Right hindlimb (tissue), 1 donor: ENCODE measurements at regions not wholly inside any gene's neighbourhood (a gene's known extent, or its start where the extent isn't known, plus 50 kb on each side); places are given as distances from the start of the nearest gene placed in this dataset.

Experiments used
- DNase-seq: peaks from one replicate; pipeline ENCODE4 v3.0.0-alpha.2; 2018

- DNase-seq = no peak
Measured at GRCh38 chr2:225340923-225341322, 58.6 kb upstream of the NYAP2 start.

GRCh38 chr2:225337183-225337582 is 62.3 kb upstream of the NYAP2 start:
- DNase-seq = no peak

GRCh38 chr2:225334514-225334913 is 65.0 kb upstream of the NYAP2 start:
- DNase-seq = no peak

GRCh38 chr2:225328192-225328591 is 71.3 kb upstream of the NYAP2 start:
- no peak for DNase-seq

GRCh38 chr2:225326969-225327368 is 72.5 kb upstream of the NYAP2 start:
- DNase-seq = no peak

GRCh38 chr2:225319872-225320271 is 79.6 kb upstream of the NYAP2 start:
- no peak for DNase-seq

GRCh38 chr2:225318440-225318839 is 81.1 kb upstream of the NYAP2 start:
- no peak for DNase-seq

- no peak for DNase-seq
Measured at GRCh38 chr2:225317186-225317585, 82.3 kb upstream of the NYAP2 start.

GRCh38 chr2:225310745-225311144 is 88.8 kb upstream of the NYAP2 start:
- no peak for DNase-seq

GRCh38 chr2:225309516-225309915 is 90.0 kb upstream of the NYAP2 start:
- no peak for DNase-seq

GRCh38 chr2:225296951-225297350 is 102.6 kb upstream of the NYAP2 start:
- DNase-seq = no peak

- no peak for DNase-seq
Measured at GRCh38 chr2:225295102-225295501, 104.4 kb upstream of the NYAP2 start.

GRCh38 chr2:225293638-225294037 is 105.9 kb upstream of the NYAP2 start:
- DNase-seq = no peak

GRCh38 chr2:225290757-225291400 is 108.6 kb upstream of the NYAP2 start:
- no peak for DNase-seq

GRCh38 chr2:225289659-225290058 is 109.9 kb upstream of the NYAP2 start:
- no peak for DNase-seq

- DNase-seq = no peak
Measured at GRCh38 chr2:225288986-225289385, 110.5 kb upstream of the NYAP2 start.

GRCh38 chr2:225282858-225283710 is 116.4 kb upstream of the NYAP2 start:
- no peak for DNase-seq

- no peak for DNase-seq
Measured at GRCh38 chr2:225276207-225276606, 123.3 kb upstream of the NYAP2 start.

- DNase-seq = no peak
Measured at GRCh38 chr2:225275443-225275842, 124.1 kb upstream of the NYAP2 start.

- DNase-seq = no peak
Measured at GRCh38 chr2:225274751-225275150, 124.8 kb upstream of the NYAP2 start.

GRCh38 chr2:225272173-225272572 is 127.3 kb upstream of the NYAP2 start:
- no peak for DNase-seq

GRCh38 chr2:225270861-225271260 is 128.6 kb upstream of the NYAP2 start:
- no peak for DNase-seq

GRCh38 chr2:225270053-225270452 is 129.5 kb upstream of the NYAP2 start:
- DNase-seq = no peak

GRCh38 chr2:225254363-225254762 is 145.1 kb upstream of the NYAP2 start:
- no peak for DNase-seq

GRCh38 chr2:225244933-225245332 is 154.6 kb upstream of the NYAP2 start:
- DNase-seq = no peak
